GM12874 (cell line): ENCODE measurements at regions not wholly inside any gene's neighbourhood (a gene's known extent, or its start where the extent isn't known, plus 50 kb on each side); places are given as distances from the start of the nearest gene placed in this dataset.

Experiments used
- CTCF ChIP-seq: IDR thresholded peaks from 2 replicates; pipeline ENCODE4 v1.5.1; 2011; ENCODE audit warnings: low read depth, mild to moderate bottlenecking, control low read depth, low read length, moderate library complexity; ENCODE audit not compliant: insufficient read depth

- no peak for TF ChIP-seq CTCF
Measured at GRCh38 chr16:6439129-6439528, 893.5 kb upstream of the RBFOX1 start.

GRCh38 chr16:6428861-6429260 is 903.8 kb upstream of the RBFOX1 start:
- TF ChIP-seq CTCF, result no peak

GRCh38 chr16:6427621-6428020 is 905.0 kb upstream of the RBFOX1 start:
- no peak for TF ChIP-seq CTCF

- TF ChIP-seq CTCF, result no peak
Measured at GRCh38 chr16:6407596-6407995, 925.0 kb upstream of the RBFOX1 start.

- no peak for TF ChIP-seq CTCF
Measured at GRCh38 chr16:6406028-6406427, 926.6 kb upstream of the RBFOX1 start.

GRCh38 chr16:6382924-6383459 is 949.7 kb upstream of the RBFOX1 start:
- TF ChIP-seq CTCF, result no peak

- TF ChIP-seq CTCF, result no peak
Measured at GRCh38 chr16:6381896-6382295, 950.7 kb upstream of the RBFOX1 start.
